GM23338 (cell line): ENCODE measurements at regions not wholly inside any gene's neighbourhood (a gene's known extent, or its start where the extent isn't known, plus 50 kb on each side); places are given as distances from the start of the nearest gene placed in this dataset.
A peak's percentile ranks its signal among the peaks of the same experiment; 100 is the strongest.

Experiments
- ATAC-seq: fragments of 200-7000 bp; cut with Tn5 transposase; 3 replicates; pipeline ENCODE4 v1.9.1; 2020
- DNase-seq: peaks from one replicate; pipeline ENCODE4 v3.0.0-alpha.2; 2015; ENCODE audit warnings: low spot score
- H2AFZ ChIP-seq: fragments of 200-600 bp; sonication (generic); 2 replicates; pipeline ENCODE4 v1.8.0; 2016; ENCODE audit warnings: antibody characterized with exemption, mild to moderate bottlenecking, moderate library complexity
- H3F3A ChIP-seq: fragments of 200-600 bp; sonication (generic); replicated peaks from 2 replicates; pipeline ENCODE4 v1.8.0; 2017; ENCODE audit warnings: antibody characterized with exemption, mixed run types, low read depth
- H3K27ac ChIP-seq: fragments of 200-600 bp; sonication (generic); 2 replicates; pipeline ENCODE4 v1.6.1; 2016; ENCODE audit warnings: low read depth
- H3K27me3 ChIP-seq: fragments of 200-600 bp; sonication (generic); 2 replicates; pipeline ENCODE4 v1.8.0; 2016; ENCODE audit warnings: mild to moderate bottlenecking, mixed run types, moderate library complexity; ENCODE audit not compliant: insufficient read depth
- H3K36me3 ChIP-seq: fragments of 200-600 bp; sonication (generic); 2 replicates; pipeline ENCODE4 v1.8.0; 2016; ENCODE audit warnings: mild to moderate bottlenecking; ENCODE audit not compliant: insufficient read depth
- H3K4me1 ChIP-seq: fragments of 200-600 bp; sonication (generic); 2 replicates; pipeline ENCODE4 v1.8.0; 2016; ENCODE audit warnings: mild to moderate bottlenecking, moderate library complexity; ENCODE audit not compliant: insufficient read depth
- H3K4me2 ChIP-seq: fragments of 200-600 bp; sonication (generic); 2 replicates; pipeline ENCODE4 v1.7.1; 2017; ENCODE audit warnings: mixed run types
- H3K4me3 ChIP-seq: fragments of 200-600 bp; sonication (generic); 2 replicates; pipeline ENCODE4 v1.6.1; 2016; ENCODE audit warnings: mixed run types
- H3K79me2 ChIP-seq: fragments of 200-600 bp; sonication (generic); replicated peaks from 2 replicates; pipeline ENCODE4 v1.8.0; 2017; ENCODE audit warnings: mild to moderate bottlenecking; ENCODE audit not compliant: insufficient read depth
- H3K9me2 ChIP-seq: fragments of 200-600 bp; sonication (generic); 2 replicates; pipeline ENCODE4 v1.8.0; 2017; ENCODE audit not compliant: insufficient read depth
- H4K20me1 ChIP-seq: fragments of 200-600 bp; sonication (generic); replicated peaks from 2 replicates; pipeline ENCODE4 v1.8.0; 2017; ENCODE audit warnings: mild to moderate bottlenecking; ENCODE audit not compliant: insufficient read depth
- H3K27ac Mint-ChIP-seq: 2 replicates; pipeline ENCODE4 v1.8.0; 2020; ENCODE audit warnings: inconsistent platforms, mild to moderate bottlenecking, moderate library complexity, mixed read lengths
- H3K27me3 Mint-ChIP-seq: 3 replicates; pipeline ENCODE4 v1.8.0; 2022; ENCODE audit warnings: low read depth, mild to moderate bottlenecking, moderate library complexity, mixed read lengths, inconsistent platforms; ENCODE audit not compliant: insufficient read depth, poor library complexity
- H3K36me3 Mint-ChIP-seq: 3 replicates; pipeline ENCODE4 v1.8.0; 2021; ENCODE audit warnings: low read depth, mild to moderate bottlenecking, inconsistent platforms, moderate library complexity, mixed read lengths
- H3K4me1 Mint-ChIP-seq: 3 replicates; pipeline ENCODE4 v1.8.0; 2020; ENCODE audit warnings: mild to moderate bottlenecking, inconsistent platforms, mixed read lengths
- H3K4me3 Mint-ChIP-seq: 3 replicates; pipeline ENCODE4 v1.8.0; 2021; ENCODE audit warnings: moderate library complexity, mild to moderate bottlenecking, inconsistent platforms, mixed read lengths
- H3K9me3 Mint-ChIP-seq: 3 replicates; pipeline ENCODE4 v1.8.0; 2020; ENCODE audit warnings: moderate library complexity, mild to moderate bottlenecking, inconsistent platforms, mixed read lengths
- CREB1 ChIP-seq: fragments of 250-450 bp; sonication (Bioruptor Pico); IDR thresholded peaks from 2 replicates; pipeline ENCODE4 v1.5.0; 2020; ENCODE audit warnings: low read depth, mild to moderate bottlenecking, moderate library complexity
- CTCF ChIP-seq, 2 experiments: fragments of 200-600 bp in 1 of 2; sonication (generic) in 1 of 2; conservative IDR thresholded peaks; 2 replicates each; pipeline versions ENCODE4 v1.5.1 to v1.6.1; 2016 to 2017; ENCODE audit warnings: antibody characterized with exemption in 2 of 2, low read depth in 2 of 2, mild to moderate bottlenecking in 2 of 2, moderate library complexity in 1 of 2
- ETS1 ChIP-seq: IDR thresholded peaks from 2 replicates; pipeline ENCODE4 v1.6.1; 2016; ENCODE audit warnings: antibody characterized with exemption
- EZH2 ChIP-seq: fragments of 200-600 bp; sonication (generic); IDR thresholded peaks from one replicate; pipeline ENCODE4 v1.8.0; 2017; ENCODE audit warnings: antibody characterized with exemption, mild to moderate bottlenecking, low read depth; ENCODE audit not compliant: unreplicated experiment
- EZH2phosphoT487 ChIP-seq: fragments of 200-600 bp; sonication (generic); IDR thresholded peaks from one replicate; pipeline ENCODE4 v1.8.1; 2018; ENCODE audit warnings: antibody characterized with exemption; ENCODE audit not compliant: unreplicated experiment
- JUNB ChIP-seq: IDR thresholded peaks from one replicate; pipeline ENCODE4 v1.6.1; 2016; ENCODE audit warnings: antibody characterized with exemption; ENCODE audit not compliant: unreplicated experiment
- NANOG ChIP-seq: IDR thresholded peaks from 2 replicates; pipeline ENCODE4 v1.6.1; 2016; ENCODE audit warnings: antibody characterized with exemption, borderline replicate concordance
- POLR2AphosphoS5 ChIP-seq: IDR thresholded peaks from 2 replicates; pipeline ENCODE4 v1.6.1; 2016; ENCODE audit warnings: antibody characterized with exemption, low read depth
- REST ChIP-seq: IDR thresholded peaks from one replicate; pipeline ENCODE4 v1.6.1; 2018; ENCODE audit warnings: antibody characterized with exemption; ENCODE audit not compliant: unreplicated experiment
- ZNF114 ChIP-seq: fragments of 250-450 bp; sonication (Bioruptor Pico); IDR thresholded peaks from 2 replicates; pipeline ENCODE4 v1.5.0; 2020; ENCODE audit warnings: mild to moderate bottlenecking, moderate library complexity
- ZNF331 ChIP-seq: fragments of 250-450 bp; sonication (Bioruptor Pico); IDR thresholded peaks from 2 replicates; pipeline ENCODE4 v1.5.0; 2020; ENCODE audit warnings: low read depth, mild to moderate bottlenecking, moderate library complexity
- ZNF462 ChIP-seq: fragments of 250-450 bp; sonication (Bioruptor Pico); IDR thresholded peaks from 2 replicates; pipeline ENCODE4 v1.5.0; 2020; ENCODE audit warnings: mild to moderate bottlenecking, moderate library complexity

GRCh38 chr4:138409670-138410069 is 167.5 kb upstream of the SLC7A11 start (continued):
- TF ChIP-seq EZH2phosphoT487 (no peak), CREB1 (CRISPR knock-in tag) (no peak), ZNF331 (CRISPR knock-in tag) (no peak), REST (no peak), POLR2AphosphoS5 (no peak), NANOG (no peak), ETS1 (no peak), ZNF114 (no peak), EZH2 (no peak), JUNB (no peak), CTCF (conservative IDR thresholded peaks at IDR 0.05; ENCODE audit: low read depth in 2 of 2) (no peak)

- Histone ChIP-seq H3K4me3 (no peak overlapping the region), H3K27me3 (no peaks in the 10 kb centered on the region), H3F3A (no peaks in the 10 kb centered on the region), H3K36me3 (no peaks in the 10 kb centered on the region), H4K20me1 (no peaks in the 10 kb centered on the region), H3K27ac (no peak overlapping the region), H3K4me2 (0 out of 2 replicates have a peak overlapping the region, but pooled peaks have one; percentile 6), H3K9me2 (peaks cover 7% of the 10 kb centered on the region), H3K79me2 (no peaks in the 10 kb centered on the region), H2AFZ (no peak overlapping the region; the same call in 1 of the 2 replicates), H3K4me1 (peaks cover 8% of the 10 kb centered on the region)
- 0 out of 2 replicates have a peak overlapping the region, but pooled peaks have one; percentile 10 for H3K27ac Mint-ChIP-seq
- DNase-seq: no peak
- H3K4me1 Mint-ChIP-seq: peaks cover 10% of the 10 kb centered on the region; the same call in 2 of the 3 replicates
- H3K27me3 Mint-ChIP-seq: peaks cover 3% of the 10 kb centered on the region
- no peak for ATAC-seq
- no peak overlapping the region for H3K4me3 Mint-ChIP-seq
- H3K9me3 Mint-ChIP-seq: no peaks in the 10 kb centered on the region
- H3K36me3 Mint-ChIP-seq: no peaks in the 10 kb centered on the region; the same call in 2 of the 3 replicates
- TF ChIP-seq ZNF331 (CRISPR knock-in tag) (no peak), CREB1 (CRISPR knock-in tag) (no peak), ZNF462 (CRISPR knock-in tag) (no peak), EZH2 (no peak), POLR2AphosphoS5 (no peak)
Observed at GRCh38 chr4:138408758-138409157, 166.6 kb upstream of the SLC7A11 start.
